OCI-LY3 (cell line): ENCODE measurements at regions not wholly inside any gene's neighbourhood (a gene's known extent, or its start where the extent isn't known, plus 50 kb on each side); places are given as distances from the start of the nearest gene placed in this dataset.

ENCODE experiments used
- EZH2phosphoT487 ChIP-seq: fragments of 200-600 bp; shearing (Covaris generic); IDR thresholded peaks from 2 replicates; pipeline ENCODE4 v1.6.1; 2018; ENCODE audit warnings: antibody characterized with exemption, mixed run types, low read depth
- TF ChIP-seq, protein P1 (sequence below): fragments of 200-600, 300-600 bp; sonication (generic); IDR thresholded peaks from 2 replicates; pipeline ENCODE4 v1.5.1; 2014; ENCODE audit warnings: antibody characterized with exemption, low read length, low read depth

GRCh38 chr14:23787436-23787835, 151.3 kb downstream of the DHRS2 start:
- TF ChIP-seq, protein P1, sequence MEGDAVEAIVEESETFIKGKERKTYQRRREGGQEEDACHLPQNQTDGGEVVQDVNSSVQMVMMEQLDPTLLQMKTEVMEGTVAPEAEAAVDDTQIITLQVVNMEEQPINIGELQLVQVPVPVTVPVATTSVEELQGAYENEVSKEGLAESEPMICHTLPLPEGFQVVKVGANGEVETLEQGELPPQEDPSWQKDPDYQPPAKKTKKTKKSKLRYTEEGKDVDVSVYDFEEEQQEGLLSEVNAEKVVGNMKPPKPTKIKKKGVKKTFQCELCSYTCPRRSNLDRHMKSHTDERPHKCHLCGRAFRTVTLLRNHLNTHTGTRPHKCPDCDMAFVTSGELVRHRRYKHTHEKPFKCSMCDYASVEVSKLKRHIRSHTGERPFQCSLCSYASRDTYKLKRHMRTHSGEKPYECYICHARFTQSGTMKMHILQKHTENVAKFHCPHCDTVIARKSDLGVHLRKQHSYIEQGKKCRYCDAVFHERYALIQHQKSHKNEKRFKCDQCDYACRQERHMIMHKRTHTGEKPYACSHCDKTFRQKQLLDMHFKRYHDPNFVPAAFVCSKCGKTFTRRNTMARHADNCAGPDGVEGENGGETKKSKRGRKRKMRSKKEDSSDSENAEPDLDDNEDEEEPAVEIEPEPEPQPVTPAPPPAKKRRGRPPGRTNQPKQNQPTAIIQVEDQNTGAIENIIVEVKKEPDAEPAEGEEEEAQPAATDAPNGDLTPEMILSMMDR: no peak
- no peak for TF ChIP-seq EZH2phosphoT487
